Fibroblast of skin of right biceps (primary cell): ENCODE measurements at regions not wholly inside any gene's neighbourhood (a gene's known extent, or its start where the extent isn't known, plus 50 kb on each side); places are given as distances from the start of the nearest gene placed in this dataset.

Experiments
- DNase-seq: peaks from one replicate; pipeline ENCODE4 v3.0.0-alpha.2; 2013

- no peak for DNase-seq
These were observed 285.7 kb downstream of the ZEB1 start for GRCh38 chr10:31604646-31605170.

- no peak for DNase-seq
These were observed 285.1 kb downstream of the ZEB1 start for GRCh38 chr10:31604096-31604495.

GRCh38 chr10:31603235-31604087 is 284.4 kb downstream of the ZEB1 start:
- peak; percentile 94 for DNase-seq

GRCh38 chr10:31602541-31603234 is 283.7 kb downstream of the ZEB1 start:
- DNase-seq, result peak; percentile 85

GRCh38 chr10:31601136-31601535 is 282.1 kb downstream of the ZEB1 start:
- no peak for DNase-seq

GRCh38 chr10:31599626-31600504 is 280.8 kb downstream of the ZEB1 start:
- DNase-seq, result no peak

GRCh38 chr10:31596765-31597164 is 277.7 kb downstream of the ZEB1 start:
- DNase-seq, result no peak

- no peak for DNase-seq
These were observed 277.0 kb downstream of the ZEB1 start for GRCh38 chr10:31595992-31596391.

GRCh38 chr10:31594347-31594873 is 275.4 kb downstream of the ZEB1 start:
- no peak for DNase-seq

- DNase-seq, result no peak
These were observed 274.1 kb downstream of the ZEB1 start for GRCh38 chr10:31593124-31593523.

- no peak for DNase-seq
These were observed 272.6 kb downstream of the ZEB1 start for GRCh38 chr10:31591569-31591968.

- DNase-seq, result no peak
These were observed 271.2 kb downstream of the ZEB1 start for GRCh38 chr10:31590023-31590800.

- DNase-seq, result no peak
These were observed 268.7 kb downstream of the ZEB1 start for GRCh38 chr10:31587691-31588090.

- no peak for DNase-seq
These were observed 268.0 kb downstream of the ZEB1 start for GRCh38 chr10:31586723-31587638.

- DNase-seq, result no peak
These were observed 265.9 kb downstream of the ZEB1 start for GRCh38 chr10:31584876-31585275.

- DNase-seq, result no peak
These were observed 265.1 kb downstream of the ZEB1 start for GRCh38 chr10:31584098-31584631.

- no peak for DNase-seq
These were observed 264.3 kb downstream of the ZEB1 start for GRCh38 chr10:31583293-31583692.

GRCh38 chr10:31582365-31583052 is 263.5 kb downstream of the ZEB1 start:
- DNase-seq, result peak; percentile 29

GRCh38 chr10:31581741-31582323 is 262.8 kb downstream of the ZEB1 start:
- DNase-seq, result no peak
